ENCODE measurements at regions not wholly inside any gene's neighbourhood (a gene's known extent, or its start where the extent isn't known, plus 50 kb on each side); places are given as distances from the start of the nearest gene placed in this dataset.
"Not testable (repeated sequence)": the region's sequence is repeated elsewhere in the genome, so short reads cannot be mapped to it uniquely, and the experiment has no call there.

DNA sequence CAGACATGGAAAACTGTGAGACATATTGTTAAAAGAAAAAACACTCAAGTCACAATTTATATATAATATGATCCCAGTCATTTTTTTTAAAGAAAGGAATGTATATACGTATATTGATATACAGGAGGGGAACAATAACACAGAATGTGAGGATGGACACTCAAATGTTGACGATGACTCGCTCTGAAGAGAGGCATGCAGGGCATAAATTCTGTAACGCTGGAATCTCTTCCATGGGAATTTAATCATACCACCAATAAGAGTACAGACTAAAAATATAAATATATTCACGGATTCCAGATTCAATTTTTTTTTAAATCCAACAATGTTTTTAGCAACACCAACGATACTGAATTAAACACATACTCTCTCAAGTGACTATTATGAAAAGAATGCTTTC is 106.9 kb upstream of the CCDC28A start:
- no peak for DNase-seq

DNA sequence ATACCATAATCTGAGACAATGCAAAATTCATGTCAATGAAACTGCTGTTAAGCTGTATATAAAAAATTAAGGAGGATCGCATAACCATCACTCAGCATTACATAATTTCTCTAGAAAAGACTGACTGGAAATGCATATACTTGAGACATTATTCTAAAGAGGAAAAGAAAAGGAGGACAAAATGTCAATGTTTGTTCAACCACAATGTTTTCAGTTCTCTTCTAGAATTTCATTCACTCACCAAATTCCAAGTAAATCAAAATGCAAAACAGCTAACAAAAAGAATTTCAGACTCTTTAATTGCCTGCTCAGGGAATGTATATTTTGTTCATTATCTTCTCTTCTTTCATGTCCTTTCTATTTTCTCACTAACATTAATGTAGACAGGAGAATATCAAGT is 106.2 kb upstream of the CCDC28A start:
- no peak for DNase-seq

DNA sequence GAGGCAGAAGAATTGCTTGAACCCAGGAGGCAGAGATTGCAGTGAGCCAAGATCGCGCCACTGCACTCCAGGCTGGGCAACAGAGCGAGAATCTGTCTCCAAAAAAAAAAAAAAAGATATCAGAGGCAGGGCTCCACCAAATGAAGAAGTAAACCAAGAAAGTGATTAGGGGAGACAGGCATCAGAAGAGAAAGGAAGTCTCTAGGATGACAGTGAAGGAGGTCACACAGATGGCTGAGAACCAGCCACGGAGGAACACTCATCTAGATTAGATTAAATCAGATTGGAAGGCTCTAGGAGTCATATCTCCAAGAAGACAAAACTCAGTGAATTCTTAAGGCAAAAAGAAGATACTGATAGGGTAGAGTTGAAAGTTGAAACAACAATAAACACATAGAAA is 102.2 kb upstream of the CCDC28A start:
- no peak for DNase-seq

DNA sequence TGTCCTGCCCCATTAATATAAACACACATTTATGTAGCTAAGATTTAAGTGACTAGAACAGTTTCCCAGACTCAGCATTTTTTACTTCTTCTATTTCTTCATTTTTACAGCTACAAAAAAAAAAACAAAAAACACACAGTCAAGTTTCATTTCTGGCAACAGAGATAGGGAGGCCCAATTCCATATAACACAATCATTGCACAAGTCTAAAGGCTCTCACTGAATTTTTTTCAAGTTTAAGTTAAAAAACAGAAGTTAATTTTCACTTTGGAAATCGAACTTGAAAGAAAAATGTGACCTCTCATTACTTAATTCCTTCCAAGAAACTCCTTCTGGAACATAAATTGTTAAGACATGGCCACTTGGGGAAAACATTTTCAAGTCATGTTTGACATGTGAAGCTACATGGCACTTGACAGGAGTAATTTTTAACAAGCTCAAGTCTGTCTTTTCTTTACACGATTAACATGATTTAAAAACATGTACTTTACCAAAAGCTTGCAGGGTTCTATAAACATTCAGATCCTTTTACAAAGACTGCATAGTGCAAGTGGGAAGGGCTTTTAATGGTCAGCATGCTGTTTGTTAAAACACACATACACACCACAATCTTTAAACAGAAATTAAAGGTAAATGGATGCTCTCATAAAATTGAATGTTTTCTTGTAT is 100.1 kb upstream of the CCDC28A start:
- DNase-seq = no peak

DNA sequence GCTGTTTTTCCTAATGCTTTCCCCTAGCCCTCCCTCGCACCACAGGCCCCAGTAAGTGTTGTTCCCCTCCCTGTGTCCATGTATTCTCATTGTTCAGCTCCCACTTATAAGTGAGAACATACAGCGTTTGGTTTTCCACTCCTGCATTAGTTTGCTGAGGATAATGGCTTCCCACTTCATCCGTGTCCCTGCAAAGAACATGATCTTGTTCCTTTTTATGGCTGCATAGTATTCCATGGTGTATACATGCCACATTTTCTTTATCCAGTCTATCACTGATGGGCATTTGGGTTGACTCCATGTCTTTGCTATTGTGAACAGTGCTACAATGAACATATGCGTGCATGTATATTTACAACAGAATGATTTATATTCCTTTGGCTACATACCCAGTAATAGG is 99.1 kb upstream of the CCDC28A start:
- DNase-seq = not testable (repeated sequence)

DNA sequence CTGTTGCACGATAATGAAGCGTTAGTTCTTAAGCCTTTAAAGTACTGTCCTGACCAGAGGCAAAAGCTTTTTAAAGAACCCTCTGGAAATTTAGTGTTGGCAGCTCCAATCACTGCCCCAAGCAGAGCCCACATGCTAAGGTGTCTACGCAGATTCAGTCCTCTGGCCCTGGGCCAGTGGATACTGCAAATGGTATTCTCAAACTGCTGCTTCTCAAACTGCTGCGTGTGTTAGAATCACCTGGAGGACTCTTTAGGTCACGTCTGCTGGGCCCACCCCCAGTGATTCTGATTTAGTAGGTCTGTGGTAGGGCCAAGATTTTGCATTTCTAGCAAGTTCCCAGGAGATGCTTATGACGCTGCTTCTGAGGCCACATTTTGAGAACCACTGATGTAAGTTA is 96.0 kb upstream of the CCDC28A start:
- DNase-seq = no peak

DNA sequence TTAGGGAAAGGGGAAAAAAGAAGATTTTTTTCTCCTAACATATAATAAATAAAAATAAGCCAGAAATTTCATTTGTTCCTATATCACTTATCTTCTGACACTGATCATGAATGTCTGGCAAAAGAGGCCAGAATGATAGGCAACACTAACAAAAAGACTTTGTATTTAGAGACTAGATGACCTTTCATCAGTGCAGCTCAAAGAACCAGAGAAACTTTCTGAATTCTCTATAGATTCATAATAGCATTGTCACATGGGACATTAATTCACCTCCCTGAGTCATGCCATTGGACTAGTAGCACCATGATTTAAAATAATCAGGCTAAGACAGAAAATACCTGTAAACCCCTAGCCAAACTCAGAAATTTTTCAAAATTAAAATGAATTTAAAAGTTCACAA is 95.4 kb upstream of the CCDC28A start:
- no peak for DNase-seq

DNA sequence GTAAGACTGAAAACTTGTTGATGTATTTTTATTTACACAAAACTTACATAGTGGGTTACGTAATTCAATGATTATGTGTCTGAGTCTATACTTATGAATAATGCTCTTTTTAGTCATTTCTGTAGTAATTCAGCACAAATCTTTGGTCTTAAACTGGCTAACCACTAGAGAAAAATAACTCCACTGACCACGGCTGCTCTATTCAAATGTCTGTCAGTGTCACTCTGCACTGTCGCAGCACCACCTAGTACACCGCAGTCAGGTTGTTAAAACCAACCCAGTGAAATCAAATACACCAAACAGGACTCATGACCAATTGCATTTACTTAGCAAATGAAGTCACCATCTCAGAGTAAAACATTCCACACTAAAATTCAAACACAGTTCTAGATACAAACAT is 93.5 kb upstream of the CCDC28A start:
- DNase-seq = no peak

DNA sequence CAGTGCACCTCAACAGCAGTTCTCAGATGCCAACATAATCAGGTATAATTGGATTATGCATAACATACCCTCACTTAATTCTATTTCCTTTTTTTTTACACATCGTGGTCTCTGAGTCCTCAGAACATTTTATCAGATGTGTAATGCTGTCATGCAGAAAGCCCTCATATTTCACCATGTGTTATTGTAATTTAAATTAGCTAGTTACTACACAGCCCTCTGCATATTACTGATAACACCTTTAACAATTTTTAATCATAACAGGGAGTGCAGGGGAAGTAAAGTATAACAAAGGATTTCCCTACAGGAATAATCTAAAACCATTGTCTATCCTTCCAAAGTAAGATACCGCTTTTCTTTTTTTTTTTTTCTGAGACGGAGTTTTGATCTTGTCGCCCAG is 91.9 kb upstream of the CCDC28A start:
- DNase-seq = no peak

DNA sequence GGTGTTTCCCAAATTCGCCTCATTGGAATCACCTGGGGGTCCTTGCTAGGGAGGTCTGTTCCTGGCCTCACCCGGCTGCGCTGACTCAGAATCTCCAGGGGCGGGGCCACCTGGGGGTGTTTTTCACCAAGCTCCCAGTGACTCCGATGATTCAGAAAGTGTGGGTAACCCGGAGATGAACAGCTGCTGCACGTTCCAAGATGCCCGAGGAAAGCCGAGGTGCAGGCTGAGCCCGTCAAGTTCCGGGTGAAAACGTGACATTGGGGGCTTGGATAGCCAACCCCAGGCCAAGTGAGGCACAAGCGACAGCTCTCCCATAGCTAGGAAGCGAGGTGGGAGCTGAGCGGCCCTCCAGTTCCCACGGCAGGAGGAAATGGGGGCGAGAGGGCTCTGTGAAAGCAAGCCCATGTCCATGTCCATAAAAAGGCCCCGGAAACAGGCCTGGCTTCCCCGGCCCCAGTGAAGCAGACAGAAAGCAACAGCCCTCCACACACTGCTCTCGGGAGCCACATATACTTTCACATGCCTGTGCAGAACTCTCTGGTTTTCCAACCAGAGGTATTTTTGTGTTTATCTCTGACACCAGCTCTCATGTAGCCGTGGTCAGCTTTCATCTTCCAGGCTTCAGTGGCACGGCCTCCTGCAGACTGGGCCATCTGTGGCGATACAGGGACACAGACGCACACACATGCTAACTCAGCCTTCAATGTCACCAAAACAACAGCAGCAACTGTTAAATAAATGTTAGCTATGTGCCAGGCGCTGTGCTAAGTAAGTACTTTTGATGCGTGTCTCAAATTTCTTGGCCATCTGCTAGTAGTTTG is 90.7 kb upstream of the CCDC28A start:
- DNase-seq = no peak

DNA sequence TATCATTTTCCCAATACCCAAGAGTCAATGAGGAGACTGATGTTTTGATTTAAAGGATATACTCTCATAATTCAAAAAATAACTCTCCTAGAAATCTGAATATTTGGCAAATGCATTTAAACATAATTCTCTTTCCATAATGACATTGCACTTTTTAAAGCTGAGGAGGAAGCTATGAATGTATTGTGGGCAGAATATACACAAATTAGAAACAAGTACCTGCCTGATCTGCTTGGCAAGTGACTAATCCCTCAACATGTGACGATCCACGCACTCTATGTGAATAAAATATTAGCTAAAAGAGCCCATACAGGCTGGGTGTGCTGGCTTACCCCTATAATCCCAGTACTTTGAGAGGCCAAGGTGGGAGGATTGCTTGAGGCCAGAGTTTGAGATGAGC is 88.3 kb upstream of the CCDC28A start:
- DNase-seq = no peak

DNA sequence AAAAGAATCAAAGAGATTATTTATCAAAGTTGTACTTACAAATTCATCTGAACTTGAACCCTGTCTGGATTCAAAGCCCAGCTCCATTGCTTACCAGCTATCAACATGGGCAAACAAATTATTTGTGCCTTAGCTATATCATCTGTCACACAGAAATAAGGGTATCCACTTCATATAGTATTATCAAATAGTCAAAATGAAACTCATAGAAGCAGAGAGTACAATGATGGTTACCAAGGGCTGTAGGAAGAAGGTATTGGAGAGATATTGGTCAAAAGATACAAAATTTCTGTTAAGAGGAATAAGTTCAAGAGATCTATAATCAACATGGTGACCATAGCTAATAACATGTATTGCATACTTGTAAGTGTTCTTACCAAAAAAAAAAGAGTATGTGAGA is 87.8 kb upstream of the CCDC28A start:
- no peak for DNase-seq

DNA sequence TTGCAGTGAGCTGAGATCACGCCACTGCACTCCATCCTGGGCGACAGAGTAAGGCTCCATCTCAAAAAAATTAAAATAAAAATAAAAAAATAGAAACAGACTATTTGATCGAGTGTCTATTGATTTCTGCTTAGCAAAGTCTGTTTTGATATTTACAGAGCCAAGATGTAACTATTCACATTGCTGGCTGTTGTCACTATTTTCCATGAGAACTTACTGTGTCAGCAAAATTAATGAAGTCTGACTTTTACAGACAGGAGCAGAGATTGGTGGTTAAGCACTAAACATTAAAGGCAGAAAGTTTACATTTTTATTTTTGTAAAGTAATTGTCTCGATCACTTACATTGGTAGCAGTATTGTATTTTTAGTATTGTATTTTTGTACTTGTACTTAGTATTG is 85.0 kb upstream of the CCDC28A start:
- DNase-seq = no peak

DNA sequence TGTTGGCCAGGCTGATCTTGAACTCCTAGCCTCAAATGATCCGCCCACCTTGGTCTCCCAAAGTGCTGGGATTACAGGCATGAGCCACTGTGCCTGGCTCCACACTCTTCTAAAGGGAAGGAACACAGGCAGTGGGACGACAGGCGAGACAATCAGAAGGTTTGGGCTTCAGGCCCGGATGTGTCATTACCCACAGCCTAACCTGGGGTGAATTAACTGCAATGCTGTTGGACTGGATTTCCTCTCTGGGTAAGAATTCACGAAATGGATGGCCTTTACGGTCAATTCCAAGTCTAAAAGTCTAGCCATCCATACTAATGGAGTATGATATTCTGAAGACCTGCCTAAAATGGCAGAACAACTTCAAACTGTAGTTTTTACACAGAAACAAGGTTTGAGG is 83.7 kb upstream of the CCDC28A start:
- no peak for DNase-seq

DNA sequence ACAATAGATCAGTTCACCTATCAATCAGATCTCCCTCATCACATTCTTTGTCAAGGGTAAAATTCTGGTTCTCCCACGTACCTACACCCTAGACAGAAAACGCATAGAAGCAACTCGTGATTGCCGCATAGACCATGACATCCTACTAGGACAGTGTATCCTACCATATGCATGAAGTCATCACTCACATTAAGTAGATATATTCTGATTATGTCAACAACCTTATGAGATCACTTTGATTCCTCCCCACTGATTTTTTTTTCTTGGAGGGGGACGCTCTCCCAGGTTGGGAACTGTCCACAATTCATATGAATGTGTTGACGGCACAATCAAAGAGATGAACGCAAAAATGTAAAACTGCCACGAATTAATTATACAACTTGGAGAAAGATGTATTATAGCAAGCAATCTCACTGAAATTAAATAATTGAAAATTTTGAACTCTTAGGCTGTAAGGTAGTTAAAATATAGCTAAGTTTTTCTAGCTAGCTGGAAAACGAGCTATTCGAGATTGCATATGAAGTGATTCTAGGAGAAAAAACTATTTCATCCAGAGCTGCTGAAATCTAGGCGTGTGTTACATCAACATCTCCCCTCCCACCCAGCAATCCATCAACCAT is 82.5 kb upstream of the CCDC28A start:
- no peak for DNase-seq

DNA sequence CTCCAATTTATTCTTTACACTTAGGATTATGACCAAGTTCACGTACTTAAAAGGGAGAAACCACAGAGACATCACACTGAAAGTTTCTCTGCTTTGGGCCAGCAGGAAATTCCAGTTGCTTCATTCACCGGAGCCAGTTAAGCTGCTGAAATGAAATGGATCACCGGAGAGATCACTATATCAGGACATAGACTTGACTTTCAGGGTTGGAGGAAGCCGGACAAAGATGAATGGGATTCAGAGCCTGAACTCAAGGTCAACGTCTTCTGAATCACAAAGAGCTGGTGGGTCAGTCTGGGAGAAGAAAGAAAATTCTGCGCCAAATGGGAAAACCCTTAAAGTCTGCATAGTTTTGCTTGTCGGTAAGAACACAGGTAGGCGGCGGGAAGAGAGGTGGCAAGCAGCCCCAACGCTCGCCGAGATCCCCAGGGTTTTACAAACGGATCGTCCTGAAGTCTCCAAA is 81.9 kb upstream of the CCDC28A start:
- no peak for DNase-seq

DNA sequence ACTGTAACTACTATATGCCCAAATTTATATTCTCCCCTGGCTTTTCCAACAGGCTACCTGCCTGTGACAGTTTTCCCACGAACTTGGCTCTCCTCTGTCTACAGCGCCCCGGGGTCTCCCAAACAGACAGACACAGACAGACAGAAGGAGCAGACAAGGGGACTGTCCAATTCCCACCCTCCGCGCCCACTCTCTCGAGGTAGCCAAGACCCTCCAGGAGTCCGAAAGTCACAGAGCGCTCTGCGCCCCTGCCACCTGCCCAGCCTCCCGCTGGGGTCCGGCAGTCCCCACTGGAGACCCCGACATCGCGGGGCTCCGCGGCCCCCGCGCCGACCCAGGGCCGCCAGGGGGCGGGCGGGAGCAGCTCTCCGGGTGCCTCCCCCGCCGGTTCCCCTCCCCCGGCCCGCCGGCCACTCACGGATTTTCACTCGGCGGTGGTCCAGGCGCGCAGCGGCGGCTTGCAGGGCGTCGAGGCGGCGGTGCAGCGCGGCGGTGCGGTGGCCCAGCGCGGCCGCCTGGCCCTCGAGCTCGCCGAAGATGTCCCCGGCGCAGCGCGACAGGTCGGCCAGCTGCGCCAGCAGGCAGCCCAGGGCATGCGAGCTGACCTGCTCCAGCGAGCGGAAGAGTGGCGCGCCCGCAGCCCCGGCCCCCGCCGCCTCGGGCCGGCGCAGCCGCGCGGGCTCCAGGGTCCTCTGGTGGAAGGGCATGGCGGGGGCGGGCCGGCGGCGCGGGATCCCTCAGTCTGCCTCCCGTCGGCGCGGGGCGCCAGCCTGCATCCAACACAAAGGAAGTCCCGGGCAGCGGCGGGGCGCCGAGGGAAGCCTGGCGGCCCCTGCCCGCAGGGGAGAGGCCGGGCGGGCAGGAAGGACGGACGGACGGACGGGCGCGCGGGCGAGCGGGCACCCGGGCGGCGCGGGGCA is 81.3 kb upstream of the CCDC28A start:
- peak; percentile 49 for DNase-seq

DNA sequence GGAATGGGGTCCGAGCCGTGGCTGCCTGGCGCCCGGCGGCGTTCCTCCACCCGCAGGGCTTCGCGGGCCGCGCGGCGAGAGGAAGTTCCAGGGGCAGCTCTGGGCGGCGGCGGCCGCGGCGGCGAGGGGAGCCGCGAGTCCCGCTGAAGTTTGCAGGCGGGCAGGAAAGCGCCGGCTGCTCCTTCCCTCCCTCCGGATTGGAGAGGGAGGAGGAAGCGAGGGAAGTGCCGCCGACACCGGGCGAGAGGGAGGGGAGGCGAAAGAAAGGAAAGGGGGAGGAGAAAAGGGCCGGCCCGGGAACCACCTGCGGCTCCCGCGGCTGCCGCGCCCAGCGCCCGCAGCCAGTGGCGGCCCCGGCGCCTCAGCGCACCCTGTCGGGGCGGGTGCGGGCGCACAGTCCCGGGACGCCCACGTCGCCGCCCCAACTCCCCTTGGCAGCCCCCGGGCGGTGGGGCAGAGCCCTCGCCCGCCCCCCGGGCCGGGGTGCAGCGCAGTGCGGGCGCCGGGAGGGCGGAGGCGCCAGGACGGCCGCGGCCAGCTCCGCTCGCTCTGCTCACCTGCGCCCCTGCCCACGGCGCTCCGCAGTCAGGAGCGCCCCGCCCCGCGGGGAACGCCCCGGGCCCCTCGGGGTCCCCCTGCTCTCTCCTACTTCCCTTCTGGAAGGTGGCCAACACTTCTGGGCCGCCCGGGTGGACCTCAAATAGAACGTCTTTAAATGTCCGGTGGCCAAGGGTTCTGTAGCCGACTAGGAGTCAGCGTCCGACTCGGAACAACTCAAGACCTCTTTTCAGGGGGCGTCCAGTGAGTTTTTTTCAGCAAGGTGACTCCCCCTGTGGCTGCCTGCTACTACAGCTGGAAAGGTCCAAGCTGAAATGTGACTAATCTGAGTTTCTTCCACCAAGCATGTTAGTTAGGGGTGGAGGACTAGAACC is 80.3 kb upstream of the CCDC28A start:
- DNase-seq = peak; percentile 7

DNA sequence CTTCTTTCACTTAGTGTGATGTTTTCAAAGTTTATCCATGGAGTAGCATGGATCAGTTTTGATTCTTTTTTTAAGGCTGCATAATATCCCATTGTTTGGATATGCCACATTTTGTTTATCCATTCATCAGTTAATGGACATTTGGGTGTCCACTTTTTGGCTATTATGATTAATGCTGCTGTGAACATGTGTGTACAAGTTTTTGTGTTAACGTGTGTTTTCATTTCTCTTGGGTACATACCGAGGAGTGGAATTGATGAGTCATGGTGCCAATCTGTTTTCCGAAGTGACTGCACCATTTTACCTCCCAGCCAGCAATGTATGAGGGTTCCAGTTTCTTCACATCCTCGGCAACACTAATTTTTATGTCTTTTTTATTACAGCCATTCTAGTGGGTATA is 78.4 kb upstream of the CCDC28A start:
- no peak for DNase-seq

DNA sequence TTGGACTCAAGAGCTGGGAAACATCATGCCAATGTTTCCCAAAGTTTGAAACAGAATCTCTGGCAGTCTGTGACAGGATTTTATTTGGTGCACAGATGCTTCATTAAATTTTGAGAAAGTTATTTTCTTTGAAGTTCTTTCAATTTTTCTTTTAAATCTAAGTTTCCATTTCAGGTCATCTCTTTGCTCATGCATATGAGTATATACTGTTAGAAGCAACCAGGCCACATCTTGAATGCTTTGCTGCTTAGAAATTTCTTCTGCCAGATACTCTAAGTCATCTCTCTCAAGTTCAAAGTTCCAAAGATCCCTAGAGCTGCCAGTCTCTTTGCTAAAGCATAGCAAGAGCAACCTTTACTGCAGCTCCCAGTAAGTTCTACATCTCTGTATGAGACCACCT is 59.1 kb upstream of the CCDC28A start:
- no peak for DNase-seq

DNA sequence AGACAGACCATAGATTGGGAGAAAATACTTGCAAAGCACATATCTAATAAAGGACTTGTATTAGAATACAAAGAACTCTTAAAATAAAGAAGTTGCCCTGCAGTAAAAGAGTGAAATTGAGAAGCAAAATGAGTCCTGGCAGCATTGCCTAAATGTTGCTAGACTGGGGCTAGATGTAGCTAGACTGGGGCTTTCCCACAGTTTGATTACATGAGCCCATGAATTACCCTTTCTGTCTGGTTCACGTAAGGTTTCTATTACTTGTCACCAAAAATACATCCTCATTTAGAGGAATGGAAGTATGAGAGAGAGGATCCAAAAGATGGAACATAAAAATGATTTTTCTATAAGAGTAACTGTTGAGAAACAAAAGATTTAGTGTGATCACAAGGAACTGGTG is 57.6 kb upstream of the CCDC28A start:
- no peak for DNase-seq
